DMS79 treated with DMSO at 0.1 percent for 48 hours (cell line): ENCODE measurements at regions not wholly inside any gene's neighbourhood (a gene's known extent, or its start where the extent isn't known, plus 50 kb on each side); places are given as distances from the start of the nearest gene placed in this dataset.
A peak's percentile ranks its signal among the peaks of the same experiment; 100 is the strongest.
"Not testable (repeated sequence)": the region's sequence is repeated elsewhere in the genome, so short reads cannot be mapped to it uniquely, and the experiment has no call there.

Experiments used
- DNase-seq: peaks from one replicate; lab custom pipeline; 2025; lab: John Stamatoyannopoulos, UW

GRCh38 chr4:3880615-3881120 lies 114.5 kb downstream of the ADRA2C start:
- DNase-seq: peak; percentile 40

- DNase-seq: not testable (repeated sequence)
Observed at GRCh38 chr4:3882316-3882885, 116.2 kb downstream of the ADRA2C start.

GRCh38 chr4:3884261-3884660 lies 118.1 kb downstream of the ADRA2C start:
- not testable (repeated sequence) for DNase-seq

- DNase-seq: not testable (repeated sequence)
Observed at GRCh38 chr4:3893590-3893989, 127.4 kb downstream of the ADRA2C start.

- DNase-seq: not testable (repeated sequence)
Observed at GRCh38 chr4:3894086-3894959, 128.1 kb downstream of the ADRA2C start.

DNA sequence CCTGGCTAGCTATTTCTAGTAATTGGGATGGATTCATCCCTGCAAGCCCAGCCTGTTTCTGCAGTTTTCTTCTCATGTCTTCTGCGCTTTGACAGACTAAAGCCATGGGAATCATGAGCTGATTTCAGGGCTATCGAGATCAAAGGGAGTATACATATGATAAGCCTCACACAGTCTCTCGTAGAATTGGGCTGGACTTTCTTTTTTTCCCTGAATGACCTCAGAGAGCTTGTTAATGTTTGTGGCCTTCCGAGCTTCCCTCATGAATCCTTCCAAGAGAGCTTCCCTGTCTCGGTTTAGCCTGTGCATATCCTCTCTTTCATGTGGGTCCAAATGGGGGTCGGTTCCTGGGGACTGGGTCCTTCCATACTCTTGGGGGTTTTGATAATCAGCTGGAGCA lies 130.3 kb downstream of the ADRA2C start:
- DNase-seq: no peak

GRCh38 chr4:3896871-3897578 lies 130.8 kb downstream of the ADRA2C start:
- not testable (repeated sequence) for DNase-seq

DNA sequence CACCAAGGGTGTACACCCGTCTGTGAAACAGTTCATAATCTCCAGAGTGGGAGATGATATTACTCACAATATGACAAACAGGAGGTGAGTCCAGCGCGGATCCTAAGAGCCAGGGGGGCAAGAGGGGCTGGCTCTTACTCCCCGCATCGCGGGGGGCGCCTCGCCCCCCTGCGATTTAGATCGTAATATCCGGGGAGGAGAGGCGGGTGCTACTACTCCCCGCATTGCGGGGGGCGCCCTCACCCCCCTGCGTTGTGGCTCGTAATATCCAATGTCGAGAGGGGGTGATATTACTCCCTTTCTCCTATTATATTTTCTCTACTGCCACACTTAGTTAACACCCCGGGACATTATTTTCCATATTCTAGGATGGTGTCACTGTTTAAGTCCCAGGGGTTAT lies 131.9 kb downstream of the ADRA2C start:
- no peak for DNase-seq

DNA sequence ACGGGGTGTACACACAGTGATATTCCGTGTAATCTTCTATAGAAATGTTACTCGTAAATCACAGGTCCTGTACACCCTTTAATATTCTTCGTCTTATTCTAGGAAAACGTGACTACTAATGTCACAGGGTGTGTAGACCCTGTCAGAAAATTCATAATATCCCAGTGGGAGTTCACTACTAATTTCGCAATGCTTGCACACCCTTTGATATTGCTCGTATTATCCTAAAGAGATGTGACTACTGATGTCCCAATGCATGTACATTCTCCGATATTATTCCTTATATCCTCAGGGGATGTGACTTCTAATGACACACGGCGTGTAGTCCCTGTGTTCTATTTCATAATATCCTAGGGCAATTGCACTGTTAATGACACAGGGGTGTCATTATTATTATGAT lies 132.7 kb downstream of the ADRA2C start:
- not testable (repeated sequence) for DNase-seq

DNA sequence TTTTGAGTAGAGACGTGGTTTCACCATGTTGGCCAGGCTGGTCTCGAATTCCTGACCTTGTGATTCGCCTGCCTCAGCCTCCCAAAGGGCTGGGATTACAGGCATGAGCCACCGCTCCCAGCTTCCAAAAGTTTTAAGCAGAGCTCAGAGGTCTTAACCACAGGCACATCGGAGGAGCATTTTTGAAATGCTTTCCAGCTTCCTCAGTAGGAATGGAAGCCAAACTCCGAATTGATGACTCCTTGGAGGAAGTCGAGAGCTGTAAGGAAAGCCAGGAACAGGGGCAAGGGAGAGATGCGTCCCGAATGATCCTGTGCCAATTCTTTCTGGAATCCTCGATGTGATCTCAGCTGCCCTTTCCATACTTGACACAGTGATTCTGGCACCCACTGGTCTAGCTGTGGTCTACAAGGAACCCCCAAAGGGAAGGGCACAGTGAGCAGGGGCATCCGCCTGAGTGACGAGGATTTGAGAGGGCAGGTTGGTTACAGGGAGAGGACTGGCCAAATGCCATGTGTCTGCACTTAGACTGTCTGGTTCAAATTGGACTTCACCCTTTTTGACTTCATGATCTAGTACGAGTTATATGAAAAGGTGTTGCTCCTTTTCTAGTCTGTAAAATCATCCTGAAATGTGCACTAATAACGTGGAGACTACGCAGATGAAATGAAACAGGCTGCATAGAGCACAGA lies 138.2 kb downstream of the ADRA2C start:
- DNase-seq: not testable (repeated sequence)

GRCh38 chr4:3909616-3910015 lies 143.4 kb downstream of the ADRA2C start:
- not testable (repeated sequence) for DNase-seq

DNA sequence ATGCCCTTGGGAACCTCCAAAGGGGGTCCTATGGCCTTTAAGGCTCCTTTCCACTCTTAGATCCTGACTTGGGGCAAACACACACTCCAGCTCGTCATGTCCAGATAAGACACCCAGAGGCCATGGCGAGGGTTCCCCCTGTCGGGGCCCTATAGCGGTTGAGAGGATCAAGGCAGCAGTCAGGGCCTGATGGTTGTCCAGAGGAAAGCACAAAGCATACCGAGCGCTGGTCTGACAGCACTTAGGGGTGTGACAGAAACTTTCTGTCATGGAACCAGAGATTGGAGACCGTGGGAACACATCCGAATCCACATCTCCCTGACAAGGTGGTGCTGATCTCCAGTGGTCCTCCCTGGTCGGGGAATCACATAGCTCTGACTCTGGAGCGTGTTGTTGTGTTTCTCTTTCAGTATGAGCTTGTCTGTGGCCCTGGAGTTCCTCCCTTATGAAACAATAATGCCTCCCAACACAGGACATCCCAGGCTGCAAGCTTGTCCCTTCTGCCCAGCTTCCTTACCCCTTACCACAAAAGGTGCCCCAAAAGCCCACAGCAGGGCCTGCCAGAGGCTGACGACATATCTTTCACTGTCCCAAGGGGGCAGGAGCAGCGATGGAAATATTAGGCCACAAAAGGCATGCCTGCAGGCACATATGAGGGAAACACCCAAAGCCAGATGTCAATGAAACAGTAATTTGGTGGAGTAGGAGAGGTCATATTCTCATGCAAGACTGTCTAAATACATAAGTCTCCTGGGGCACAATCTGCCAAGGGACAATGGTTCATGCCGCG lies 144.2 kb downstream of the ADRA2C start:
- DNase-seq: not testable (repeated sequence)

- DNase-seq: no peak
Observed at GRCh38 chr4:3911252-3911856, 145.2 kb downstream of the ADRA2C start.

GRCh38 chr4:3914511-3914910 lies 148.3 kb downstream of the ADRA2C start:
- DNase-seq: not testable (repeated sequence)

GRCh38 chr4:3919509-3919908 lies 153.3 kb downstream of the ADRA2C start:
- not testable (repeated sequence) for DNase-seq

DNA sequence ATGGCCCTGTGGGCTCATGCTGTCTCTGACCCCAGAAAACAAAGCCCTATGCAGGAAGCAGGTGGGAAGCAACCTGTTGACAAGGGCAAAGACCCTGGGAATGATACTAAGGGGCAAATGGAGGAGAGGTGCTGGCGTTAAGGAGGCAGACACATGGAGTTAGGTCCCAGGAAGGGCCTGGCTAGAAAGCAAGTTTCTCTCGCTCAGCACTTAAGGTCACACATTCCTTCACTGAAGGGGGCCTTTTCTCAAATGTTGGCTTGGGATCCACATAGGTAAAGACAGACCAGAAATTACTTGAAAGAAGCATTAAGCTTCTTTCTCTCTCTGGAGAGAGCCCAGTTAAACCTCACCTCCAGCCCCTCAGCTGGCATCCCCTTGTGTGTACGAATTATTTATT lies 155.7 kb downstream of the ADRA2C start:
- DNase-seq: not testable (repeated sequence)

- not testable (repeated sequence) for DNase-seq
Observed at GRCh38 chr4:3925841-3926240, 159.7 kb downstream of the ADRA2C start.

GRCh38 chr4:3926271-3926670 lies 160.1 kb downstream of the ADRA2C start:
- DNase-seq: not testable (repeated sequence)

GRCh38 chr4:3926969-3927755 lies 161.0 kb downstream of the ADRA2C start:
- not testable (repeated sequence) for DNase-seq

DNA sequence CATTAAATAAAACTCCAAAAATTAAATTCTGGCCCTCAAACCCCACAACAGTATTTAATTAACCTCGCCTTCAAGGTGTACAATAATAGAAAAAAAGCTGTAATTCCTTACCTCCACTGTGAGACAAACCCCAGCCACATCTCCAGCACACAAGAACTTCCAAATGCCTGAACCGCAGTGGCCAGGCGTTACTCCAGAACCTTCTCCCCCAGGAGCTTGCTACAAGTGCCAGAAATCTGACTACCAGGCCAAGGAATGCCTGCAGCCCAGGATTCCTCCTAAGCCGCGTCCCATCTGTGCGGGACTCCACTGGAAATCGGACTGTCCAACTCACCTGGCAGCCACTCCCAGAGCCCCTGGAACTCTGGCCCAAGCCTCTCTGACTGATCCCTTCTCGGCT lies 163.2 kb downstream of the ADRA2C start:
- not testable (repeated sequence) for DNase-seq
